Amygdala (tissue), 56 donors: ENCODE measurements at regions not wholly inside any gene's neighbourhood (a gene's known extent, or its start where the extent isn't known, plus 50 kb on each side); places are given as distances from the start of the nearest gene placed in this dataset.
A peak's percentile ranks its signal among the peaks of the same experiment; 100 is the strongest.
"Not testable (repeated sequence)": the region's sequence is repeated elsewhere in the genome, so short reads cannot be mapped to it uniquely, and the experiment has no call there.

Experiments
- DNase-seq, 56 donors: peaks; one replicate each; lab custom pipeline; 2025; lab: John Stamatoyannopoulos, UW

DNA sequence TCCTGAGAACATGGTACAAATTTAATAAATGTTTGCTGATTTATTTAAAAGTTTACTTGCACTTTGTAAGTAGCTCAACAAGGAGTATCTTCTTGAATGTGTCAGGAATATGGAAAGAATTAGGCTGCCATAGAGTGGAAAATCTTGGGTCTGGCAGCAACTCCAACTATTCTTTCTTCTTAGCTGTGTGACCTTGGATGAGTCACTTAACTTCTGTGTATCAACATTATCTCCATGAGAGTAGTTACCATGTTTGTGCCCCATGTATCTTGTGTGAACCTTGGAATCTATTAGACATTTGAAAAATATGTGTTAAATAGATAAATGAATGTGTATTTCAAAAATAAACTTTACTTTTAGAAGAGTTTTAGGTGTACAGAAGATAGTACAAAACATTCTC is 348.8 kb downstream of the GBA3 start:
- DNase-seq, result no peak

DNA sequence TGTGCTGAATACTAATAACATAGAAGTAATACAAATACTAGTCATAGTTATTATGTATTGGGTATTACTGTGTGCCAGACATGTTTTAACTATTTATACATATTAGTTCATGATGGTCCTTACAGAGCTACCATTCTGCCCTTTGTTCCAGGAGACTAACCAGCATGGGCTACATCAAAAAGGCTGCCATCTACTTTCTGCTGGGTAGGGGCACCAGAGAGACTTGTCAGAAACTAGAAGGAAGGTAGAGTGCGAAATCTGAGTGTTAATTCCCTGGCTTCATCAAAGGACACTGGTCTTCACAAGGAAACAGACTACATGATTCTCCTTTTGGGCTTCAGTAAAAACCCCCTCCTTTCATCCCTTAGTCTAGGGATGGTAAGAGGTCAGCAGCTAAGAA is 347.8 kb downstream of the GBA3 start:
- DNase-seq, result no peak

DNA sequence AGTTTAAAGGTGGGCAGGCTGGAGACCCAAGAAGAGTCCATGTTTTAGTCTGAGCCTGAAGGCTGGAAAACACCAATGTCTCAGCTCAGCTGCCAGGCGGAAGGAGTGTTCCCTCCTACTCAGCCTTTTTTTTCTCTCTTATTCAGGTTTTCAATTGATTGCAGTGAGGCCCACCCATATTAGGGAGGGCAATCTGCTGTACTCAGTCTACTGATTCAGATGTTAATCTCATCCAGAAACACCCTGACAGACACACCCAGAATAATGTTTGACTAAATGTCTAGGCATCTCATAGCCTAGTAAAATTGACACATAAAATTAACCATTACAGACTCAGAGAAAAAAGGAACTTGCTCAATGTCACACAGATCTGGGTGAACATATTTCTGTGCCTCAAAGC is 347.1 kb downstream of the GBA3 start:
- DNase-seq, result no peak

DNA sequence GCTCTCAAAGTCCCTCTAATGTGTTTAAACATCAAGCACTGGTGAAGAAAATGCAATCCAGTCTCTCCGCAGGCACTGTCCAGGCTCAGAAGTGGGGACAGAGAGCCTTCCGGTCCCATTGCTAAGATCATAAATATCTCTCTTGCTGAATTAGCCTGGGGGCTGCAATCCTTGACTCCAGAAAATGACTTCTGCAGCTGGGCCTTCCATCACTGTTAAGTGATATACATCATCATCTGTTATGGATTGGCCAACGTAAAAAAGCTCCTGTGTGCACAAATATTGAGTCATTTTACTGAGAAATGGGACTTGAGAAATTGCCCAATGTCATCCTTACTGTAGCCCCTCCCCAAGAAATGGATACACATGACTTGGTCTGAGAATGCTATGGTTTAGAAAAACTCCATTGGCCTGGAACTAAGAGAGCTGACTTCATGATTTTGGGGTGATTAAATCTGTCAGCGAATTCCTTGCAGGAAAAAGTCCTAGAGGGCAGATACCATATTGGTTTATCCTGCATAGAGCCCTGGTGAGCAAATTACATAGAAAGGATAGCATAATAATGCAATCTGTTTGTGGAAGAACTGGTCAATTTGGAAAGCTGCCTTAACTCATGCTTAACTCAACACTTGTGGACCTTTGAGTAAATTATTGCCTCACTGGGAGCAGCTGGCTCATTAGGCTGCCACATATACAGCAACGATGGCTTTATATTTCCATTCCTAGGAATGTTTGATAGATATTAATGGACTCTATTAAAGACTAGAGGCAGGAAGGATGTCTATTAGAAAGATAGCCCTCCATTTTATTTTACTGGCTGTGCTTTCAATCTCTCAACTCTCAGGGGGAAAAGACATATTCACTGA is 346.1 kb downstream of the GBA3 start:
- DNase-seq, result no peak

DNA sequence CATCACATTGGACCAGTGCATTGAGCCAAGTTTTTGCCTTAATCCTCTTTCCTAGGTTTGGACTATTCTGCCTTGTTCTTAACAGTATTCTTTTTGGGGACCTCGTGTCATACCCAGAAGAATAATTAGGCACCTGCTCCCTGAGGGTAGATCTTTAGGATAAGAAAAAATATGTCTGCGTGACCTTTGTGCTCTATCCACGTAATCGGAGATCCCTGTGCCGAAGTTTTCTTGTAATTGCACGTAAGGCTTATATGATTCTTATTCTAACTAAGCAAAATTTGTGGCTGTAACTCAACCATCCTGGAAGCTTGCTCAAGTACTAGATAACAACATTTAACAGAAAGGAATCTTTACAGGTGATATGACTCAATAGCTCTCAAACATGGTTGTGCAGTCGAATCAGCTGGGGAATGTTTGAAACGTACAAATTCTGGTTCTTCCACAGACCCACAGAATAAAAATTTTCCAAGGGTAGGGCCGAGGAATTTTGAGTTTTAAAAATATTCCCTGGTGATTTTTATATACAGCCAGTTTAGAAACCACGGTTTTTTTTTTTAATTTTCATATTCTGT is 344.3 kb downstream of the GBA3 start:
- DNase-seq, result no peak

DNA sequence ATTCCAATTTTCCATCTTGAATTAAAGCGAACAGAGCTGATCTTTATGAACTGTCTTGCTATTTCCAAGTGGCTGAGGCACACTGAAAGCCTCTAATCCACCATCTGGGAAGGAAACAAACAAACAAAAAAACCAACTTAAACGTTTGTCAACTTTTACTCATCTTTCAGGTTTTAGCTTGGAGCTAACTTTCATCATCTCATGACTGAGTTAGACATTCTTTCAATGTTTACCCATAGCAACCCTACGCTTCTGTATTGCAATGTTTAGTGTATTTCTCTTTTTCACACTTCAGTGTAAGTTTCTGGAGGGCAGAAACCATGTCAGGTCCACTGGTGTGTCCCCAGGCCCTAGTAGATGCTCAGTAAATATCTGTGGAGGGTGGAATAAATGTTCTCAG is 343.8 kb downstream of the GBA3 start:
- DNase-seq, result no peak

DNA sequence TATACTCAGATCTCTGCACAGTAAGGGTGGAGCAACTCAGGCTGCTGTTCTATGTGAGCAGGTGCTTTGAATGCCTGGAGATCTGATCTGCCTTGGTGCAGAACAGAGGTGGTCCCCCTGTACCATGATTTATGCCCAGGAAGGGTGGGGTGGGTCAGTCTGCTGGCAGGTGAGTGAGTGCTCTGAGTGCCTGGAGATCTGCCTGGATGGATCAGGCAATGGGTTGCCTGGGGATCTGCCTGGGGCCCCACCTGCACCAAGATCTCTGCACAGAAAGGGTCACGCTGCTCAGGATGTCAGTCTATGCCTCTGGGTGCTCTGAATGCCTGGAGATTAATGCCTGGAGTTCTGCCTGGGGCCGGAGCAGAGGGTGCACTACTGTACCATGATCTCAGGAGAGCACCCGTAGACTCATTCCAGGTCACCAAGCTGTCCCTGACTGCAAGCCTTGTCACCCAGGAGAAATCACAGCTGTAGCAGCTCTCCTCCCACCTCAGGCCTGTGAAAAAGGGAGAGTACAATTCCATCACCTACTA is 342.9 kb downstream of the GBA3 start:
- no peak for DNase-seq

DNA sequence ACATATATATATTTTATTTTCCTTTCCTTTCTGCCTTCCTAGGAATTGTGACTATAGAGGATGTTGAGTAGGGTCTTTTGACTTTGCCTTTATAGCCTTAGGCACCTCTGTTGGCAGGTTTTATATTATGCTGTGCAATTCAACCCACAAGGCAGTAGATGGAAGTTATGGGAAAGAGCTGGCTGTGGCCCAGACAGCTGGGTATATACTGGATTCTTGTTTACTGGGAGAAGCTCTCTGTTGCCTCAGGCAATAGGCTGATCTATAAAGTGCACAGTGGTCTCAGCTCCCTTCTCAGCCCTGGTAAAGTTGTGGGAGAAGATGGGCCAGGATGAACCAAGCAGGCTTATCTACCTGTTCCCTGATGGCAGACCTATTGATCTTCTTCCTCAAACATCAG is 342.0 kb downstream of the GBA3 start:
- no peak for DNase-seq

DNA sequence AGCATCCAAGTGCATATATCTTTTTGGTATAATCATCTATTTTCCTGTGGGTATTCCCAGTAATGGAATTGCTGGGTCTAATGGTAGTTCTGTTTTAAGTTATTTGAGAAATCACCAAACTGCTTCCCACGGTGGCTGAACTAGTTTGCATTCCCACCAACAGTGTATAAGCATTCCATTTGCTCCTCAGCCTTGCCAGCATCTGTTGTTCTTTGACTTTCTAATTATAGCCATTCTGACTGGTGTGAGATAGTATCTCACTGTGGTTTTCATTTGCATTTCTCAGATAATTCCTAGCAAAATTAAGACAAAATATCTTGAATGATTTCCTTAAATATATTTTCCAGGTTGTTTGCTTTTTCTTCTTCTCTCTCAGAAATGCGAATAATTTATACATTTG is 341.1 kb downstream of the GBA3 start:
- peak in 1 of 56 donors; percentile 3 for DNase-seq

DNA sequence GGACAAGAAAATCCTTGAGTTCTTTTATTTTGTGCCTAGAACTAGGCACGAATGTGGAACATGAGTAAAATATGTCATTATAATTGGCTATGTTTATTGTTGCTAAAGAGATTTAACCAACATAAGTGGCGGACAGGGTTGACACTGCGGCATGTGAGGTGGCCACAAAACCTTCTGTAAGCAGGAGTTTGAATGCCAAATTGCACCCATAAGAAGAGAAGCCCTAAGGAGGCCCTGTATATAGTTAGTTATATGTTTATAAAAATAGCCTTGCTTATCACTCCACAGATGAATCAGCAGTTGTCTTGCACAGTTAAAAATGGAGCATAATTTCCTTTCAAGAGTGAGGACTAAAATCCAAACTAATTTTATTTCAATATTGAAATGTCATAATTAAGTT is 336.1 kb downstream of the GBA3 start:
- no peak for DNase-seq

DNA sequence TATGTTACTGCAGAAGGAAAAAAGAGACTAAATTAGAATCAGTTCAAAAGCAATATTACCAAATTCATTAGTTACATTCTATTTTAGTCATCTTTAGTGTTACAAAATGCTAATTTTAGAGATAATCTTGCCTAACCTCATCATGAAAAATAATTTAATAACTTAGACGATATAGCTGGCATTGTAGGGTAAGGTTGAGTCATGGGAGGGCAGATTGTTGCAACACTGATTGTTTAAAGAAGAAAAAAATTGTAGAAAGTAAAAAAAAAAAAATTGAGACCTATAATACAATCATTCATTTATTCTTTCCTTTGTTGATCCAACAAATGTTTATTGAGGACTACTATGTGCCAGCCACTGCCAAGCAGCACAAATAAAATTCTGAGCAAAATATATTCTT is 330.9 kb downstream of the GBA3 start:
- no peak for DNase-seq

DNA sequence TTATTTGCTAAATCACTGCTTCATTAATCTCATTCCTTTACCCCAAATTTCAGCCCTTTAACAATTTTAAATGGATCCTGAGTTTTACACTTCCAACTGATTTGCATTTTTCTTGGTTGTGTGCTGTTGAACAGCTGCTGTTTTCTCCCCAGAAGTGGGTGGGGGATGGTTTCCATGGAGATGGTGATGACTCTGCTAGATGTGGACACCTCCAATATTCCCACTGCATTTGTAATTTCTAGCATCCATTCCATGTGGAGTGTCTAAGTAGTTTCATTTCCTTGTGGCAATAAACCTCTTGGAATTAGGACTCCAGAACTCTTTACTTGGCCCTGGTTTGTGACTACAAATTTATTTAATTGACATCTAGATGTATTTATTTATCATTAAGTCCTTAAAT is 330.4 kb downstream of the GBA3 start:
- peak in 12 of 56 donors; percentile 0 to 61 (median 11) for DNase-seq

DNA sequence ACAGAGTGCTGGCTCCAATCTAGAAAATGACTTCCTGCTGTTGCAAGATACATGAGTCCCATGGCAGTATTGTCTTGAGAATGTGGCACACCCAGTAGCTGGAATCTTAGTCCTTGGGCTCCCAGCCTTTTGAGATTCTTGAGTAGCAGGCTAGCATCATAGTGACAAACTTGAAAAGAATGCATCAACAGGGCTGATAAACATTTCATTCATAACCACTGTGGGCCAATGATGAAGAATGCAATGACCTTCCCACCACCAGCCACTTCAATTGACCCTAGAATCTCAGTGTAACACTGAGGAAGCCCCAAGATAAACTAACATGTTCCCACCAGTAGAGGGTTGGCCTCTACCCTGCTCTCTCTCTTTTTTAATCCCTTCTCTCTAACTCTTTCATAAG is 329.3 kb downstream of the GBA3 start:
- DNase-seq, result no peak

DNA sequence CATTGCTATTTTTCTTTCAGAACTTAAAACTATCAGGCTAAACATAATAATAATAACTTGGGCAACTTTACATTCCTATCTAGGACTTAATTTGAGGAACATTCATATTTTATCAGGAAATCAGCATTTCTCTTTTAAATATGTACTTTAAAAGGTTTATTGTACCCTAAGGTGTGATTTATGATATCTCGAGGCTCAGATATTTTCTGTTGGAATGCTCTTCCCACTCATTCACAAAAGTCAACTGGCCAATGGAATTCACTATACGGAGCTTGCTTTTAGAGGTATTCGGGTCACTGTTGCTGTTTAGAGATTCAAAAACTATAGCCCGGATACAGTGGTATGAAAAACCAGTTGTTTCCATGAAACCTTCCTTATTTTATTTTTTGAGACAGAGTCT is 328.3 kb downstream of the GBA3 start:
- DNase-seq, result no peak

DNA sequence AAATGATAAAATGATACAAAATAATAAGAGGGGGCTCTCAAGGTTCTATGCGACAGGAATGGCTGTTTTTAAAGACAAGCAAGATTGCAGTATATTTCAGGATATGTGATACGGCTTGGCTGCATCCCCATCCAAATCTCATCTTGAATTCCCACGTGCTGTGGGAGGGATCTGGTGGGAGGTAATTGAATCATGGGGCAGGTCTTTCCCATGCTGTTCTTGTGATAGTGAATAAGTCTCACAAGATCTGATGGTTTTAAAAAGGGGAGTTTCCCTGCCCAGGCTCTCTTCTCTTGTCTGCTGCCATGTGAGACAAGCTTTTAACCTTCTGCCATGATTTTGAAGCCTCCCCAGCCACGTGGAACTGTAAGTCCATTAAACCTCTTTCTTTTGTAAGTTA is 327.7 kb downstream of the GBA3 start:
- not testable (repeated sequence) for DNase-seq

DNA sequence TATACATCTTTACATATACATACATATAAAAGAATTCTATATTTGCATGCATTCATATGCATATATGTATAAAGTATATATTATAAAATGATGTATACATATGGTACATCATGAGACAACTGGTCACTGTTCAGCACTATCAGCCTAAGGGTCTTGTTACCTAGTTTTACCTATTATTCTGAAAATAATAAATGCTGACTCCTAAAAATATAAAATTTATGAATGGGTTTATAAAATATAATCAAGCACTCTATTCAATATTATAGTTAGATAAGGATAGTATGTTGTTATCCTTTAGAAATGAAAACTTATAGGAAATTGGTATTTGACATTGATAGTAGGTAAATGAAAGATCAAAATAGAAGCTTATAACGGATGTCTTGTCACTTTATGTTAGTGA is 324.2 kb downstream of the GBA3 start:
- DNase-seq, result no peak

DNA sequence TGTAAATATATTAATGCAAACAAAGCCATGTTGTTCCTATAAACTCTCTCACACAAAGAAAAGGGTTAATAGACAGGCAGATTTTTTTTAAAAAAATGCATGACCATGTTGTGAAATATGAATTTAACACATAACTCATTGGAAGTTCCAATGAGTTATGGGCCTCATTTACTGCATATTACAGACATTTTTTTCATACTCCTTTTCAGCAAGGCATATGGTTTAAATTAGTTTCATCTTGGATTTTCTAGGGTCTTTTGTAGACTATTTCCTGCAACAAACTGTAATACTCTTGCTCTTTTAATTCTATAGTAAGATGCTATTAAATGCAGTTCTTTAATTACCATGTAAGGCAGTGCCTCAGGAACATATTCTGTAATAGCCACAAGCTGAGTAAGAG is 323.1 kb downstream of the GBA3 start:
- DNase-seq, result no peak

DNA sequence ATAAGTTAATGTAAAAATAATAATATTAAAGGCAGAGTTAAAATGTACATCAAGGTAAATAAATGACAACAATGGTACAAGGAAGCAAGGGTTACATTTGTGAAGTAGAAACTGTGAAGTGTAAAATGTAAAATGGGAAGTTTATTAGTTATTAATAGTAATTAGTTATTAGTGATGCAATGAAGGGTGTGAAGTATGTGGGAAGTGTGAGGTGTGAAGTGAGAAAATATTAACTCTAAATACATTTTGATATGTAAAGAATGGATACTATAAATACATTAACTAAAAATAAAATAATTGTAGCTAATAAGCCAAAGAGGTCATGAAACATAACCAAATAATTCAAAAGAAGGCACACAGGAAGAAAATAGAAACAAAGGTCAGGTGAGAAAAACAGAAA is 316.4 kb downstream of the GBA3 start:
- no peak for DNase-seq

DNA sequence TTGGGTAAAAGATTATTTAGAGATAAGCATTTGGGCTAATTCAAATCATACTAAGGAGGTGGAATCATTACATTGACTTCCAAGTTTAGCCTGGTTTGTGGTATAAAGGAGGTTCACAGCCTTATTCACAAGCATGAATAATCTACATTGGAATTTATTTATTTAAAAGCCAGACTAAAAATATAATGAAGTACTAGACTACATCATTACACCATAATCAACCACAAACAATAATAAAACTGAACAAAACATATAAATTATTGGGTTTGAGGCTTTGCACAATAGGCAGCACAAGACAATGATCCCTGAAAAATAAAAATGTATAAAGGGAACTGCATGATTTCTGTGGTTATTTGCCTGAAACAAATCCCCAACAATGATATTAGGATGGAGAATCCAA is 314.0 kb downstream of the GBA3 start:
- no peak for DNase-seq

DNA sequence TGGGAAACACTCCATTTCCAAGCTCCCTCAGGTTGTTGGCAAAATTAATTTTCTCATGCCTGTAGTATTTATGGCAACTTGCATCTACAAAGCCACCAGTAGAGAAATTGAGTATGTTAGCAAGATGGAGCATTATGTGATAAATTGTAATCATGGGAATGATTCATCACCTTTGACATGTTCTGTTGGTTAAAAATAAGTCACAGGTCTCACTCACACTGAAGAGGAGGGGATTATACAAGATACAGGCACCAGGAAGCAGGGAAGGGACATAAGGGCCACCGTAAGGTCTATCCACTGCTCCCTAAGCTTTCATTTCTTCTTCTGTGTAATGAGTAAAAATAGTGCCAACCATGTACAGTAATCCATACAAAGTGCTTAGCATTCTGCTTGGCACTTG is 313.0 kb downstream of the GBA3 start:
- DNase-seq, result no peak

DNA sequence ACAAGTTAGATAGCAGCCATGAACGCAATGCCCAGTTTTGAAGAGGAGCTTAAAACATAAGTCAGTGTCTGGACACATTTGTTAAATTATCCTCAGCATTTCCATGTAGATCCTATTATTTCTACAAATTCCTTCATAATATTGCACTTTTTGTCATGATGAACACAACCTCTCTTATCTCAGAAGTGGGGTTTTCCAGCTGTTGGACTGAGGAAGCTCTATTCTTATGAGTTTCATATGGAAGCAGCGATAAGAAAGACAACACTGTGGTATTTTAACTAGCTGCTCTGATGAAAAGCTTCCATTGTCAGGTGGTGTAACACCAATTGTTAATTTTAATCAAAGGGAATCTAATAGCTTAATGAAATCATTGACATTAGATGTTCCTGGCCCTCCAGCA is 308.7 kb downstream of the GBA3 start:
- DNase-seq, result no peak

DNA sequence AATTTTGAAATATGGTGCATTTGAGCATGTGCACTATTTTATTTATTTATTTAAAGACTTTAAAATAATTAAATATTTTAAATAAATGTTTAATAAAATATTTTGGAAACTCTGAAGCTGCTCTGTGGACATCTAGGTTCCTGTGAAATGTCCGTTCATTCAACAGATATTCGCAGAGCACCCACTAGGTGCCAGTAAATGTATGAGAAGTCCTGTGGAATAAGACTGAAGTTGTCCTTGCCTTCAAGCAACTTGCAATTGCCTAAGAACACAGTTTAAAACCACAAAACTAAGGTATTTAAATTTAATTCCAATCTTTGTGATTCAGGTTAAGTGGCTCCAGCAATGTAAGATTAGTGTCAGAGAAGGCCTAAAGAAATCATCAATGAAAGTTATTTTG is 306.7 kb downstream of the GBA3 start:
- no peak for DNase-seq
